ENCODE measurements at regions not wholly inside any gene's neighbourhood (a gene's known extent, or its start where the extent isn't known, plus 50 kb on each side); places are given as distances from the start of the nearest gene placed in this dataset.

- H3K4me3 ChIP-seq (ENCODE audit: low read depth, low read length): no peak overlapping the region
- no peak for TF ChIP-seq CTCF (IDR thresholded peaks at IDR 0.05; ENCODE audit: control insufficient read depth, extremely low read depth, insufficient read depth)
- DNase-seq (ENCODE audit: low read depth): no peak
These were observed 365.5 kb downstream of the KLHL13 start for GRCh38 chrX:117751155-117751554.

GRCh38 chrX:117744958-117745357 is 371.7 kb downstream of the KLHL13 start:
- DNase-seq (ENCODE audit: low read depth): no peak
- no peak overlapping the region for H3K4me3 ChIP-seq (ENCODE audit: low read depth, low read length)
- TF ChIP-seq CTCF (IDR thresholded peaks at IDR 0.05; ENCODE audit: control insufficient read depth, extremely low read depth, insufficient read depth): no peak

- TF ChIP-seq CTCF (IDR thresholded peaks at IDR 0.05; ENCODE audit: control insufficient read depth, extremely low read depth, insufficient read depth): peak; percentile 60
- peak; percentile 17 for DNase-seq (ENCODE audit: low read depth)
- H3K4me3 ChIP-seq (ENCODE audit: low read depth, low read length): no peak overlapping the region
These were observed 372.9 kb downstream of the KLHL13 start for GRCh38 chrX:117743469-117744251.

GRCh38 chrX:117713411-117713810 is 403.2 kb downstream of the KLHL13 start:
- TF ChIP-seq CTCF (IDR thresholded peaks at IDR 0.05; ENCODE audit: control insufficient read depth, extremely low read depth, insufficient read depth): no peak
- H3K4me3 ChIP-seq (ENCODE audit: low read depth, low read length): no peak overlapping the region

GRCh38 chrX:117711782-117712181 is 404.8 kb downstream of the KLHL13 start:
- DNase-seq (ENCODE audit: low read depth): no peak
- no peak overlapping the region for H3K4me3 ChIP-seq (ENCODE audit: low read depth, low read length)
- TF ChIP-seq CTCF (IDR thresholded peaks at IDR 0.05; ENCODE audit: control insufficient read depth, extremely low read depth, insufficient read depth): no peak

More at GRCh38 chrX:117713411-117713810, 403.2 kb downstream of the KLHL13 start:
- DNase-seq (ENCODE audit: low read depth): no peak

- no peak for TF ChIP-seq CTCF (IDR thresholded peaks at IDR 0.05; ENCODE audit: control insufficient read depth, extremely low read depth, insufficient read depth)
- DNase-seq (ENCODE audit: low read depth): no peak
- H3K4me3 ChIP-seq (ENCODE audit: low read depth, low read length): no peak overlapping the region
These were observed 408.5 kb downstream of the KLHL13 start for GRCh38 chrX:117707948-117708743.

Measured in LNCaP clone FGC (cell line).